Uterus (tissue), 3 donors: ENCODE measurements at regions not wholly inside any gene's neighbourhood (a gene's known extent, or its start where the extent isn't known, plus 50 kb on each side); places are given as distances from the start of the nearest gene placed in this dataset.
"Not testable (repeated sequence)": the region's sequence is repeated elsewhere in the genome, so short reads cannot be mapped to it uniquely, and the experiment has no call there.

Experiments used
- DNase-seq, 2 donors: peaks; one replicate each; pipeline ENCODE4 v3.0.0-alpha.2; 2019 to 2020
- H3K27ac ChIP-seq, 2 donors: fragments of 200-600 bp; sonication (generic); 1 replicate in 1 of 2; 2 replicates in 1 of 2; pipeline ENCODE4 v1.5.1; 2016 to 2018
- H3K27me3 ChIP-seq, 2 donors: fragments of 200-600 bp; sonication (generic); one replicate each; pipeline ENCODE4 v1.5.1; 2018 to 2019; ENCODE audit warnings: control low read depth in 1 of 2
- H3K36me3 ChIP-seq, 2 donors: fragments of 200-600 bp; sonication (generic); one replicate each; pipeline ENCODE4 v1.5.1; 2019; ENCODE audit warnings: control low read depth in 1 of 2
- H3K4me1 ChIP-seq, 2 donors: fragments of 200-600 bp; sonication (generic); one replicate each; pipeline ENCODE4 v1.5.1; 2018 to 2019; ENCODE audit warnings: control low read depth in 1 of 2
- H3K4me3 ChIP-seq, 2 donors: fragments of 200-600 bp; sonication (generic); 1 replicate in 1 of 2; 2 replicates in 1 of 2; pipeline ENCODE4 v1.5.1; 2018 to 2019; ENCODE audit warnings: mild to moderate bottlenecking in 1 of 2
- H3K9me3 ChIP-seq, 2 donors: fragments of 200-600 bp; sonication (generic); one replicate each; pipeline ENCODE4 v1.5.1; 2019; ENCODE audit warnings: control low read depth in 1 of 2
- CTCF ChIP-seq, 4 experiments: fragments of 200-600 bp in 2 of 4; fragments of 450-650 bp in 2 of 4; sonication (generic) in 2 of 4; IDR thresholded peaks; one replicate each; pipeline ENCODE4 v1.5.1; 2016 to 2019; ENCODE audit warnings: antibody characterized with exemption in 4 of 4, mild to moderate bottlenecking in 2 of 4, moderate library complexity in 1 of 4
- POLR2A ChIP-seq, 2 donors: fragments of 450-650 bp; IDR thresholded peaks; one replicate each; pipeline ENCODE4 v1.6.1; 2016; ENCODE audit warnings: antibody characterized with exemption in 2 of 2, mild to moderate bottlenecking in 1 of 2, moderate library complexity in 1 of 2
- intact Hi-C: fragments of 100-400 bp; cut with DNase I; formaldehyde crosslinking; loops from one replicate; pipeline ENCODE4 v1.15.1; 2023; ENCODE audit warnings: low total_unique reads
- donor health status: DM: yes; HTN: yes; CAD: no.

GRCh38 chr1:80143361-80143760 is 1136.8 kb upstream of the ADGRL4 start:
- Histone ChIP-seq H3K4me1 (no peaks in the 10 kb centered on the region), H3K9me3 (peaks cover 0 to 4% of the 10 kb centered on the region in 2 donors), H3K36me3 (no peaks in the 10 kb centered on the region), H3K27me3 (no peaks in the 10 kb centered on the region), H3K27ac (no peak overlapping the region), H3K4me3 (no peak overlapping the region)
- intact Hi-C loops = no loop called here
- no peak for DNase-seq
- TF ChIP-seq CTCF (IDR thresholded peaks at IDR 0.05) (no peak), POLR2A (IDR thresholded peaks at IDR 0.05) (no peak)

- H3K4me3 ChIP-seq, H3K27ac ChIP-seq, H3K4me1 ChIP-seq, intact Hi-C loops, H3K27me3 ChIP-seq, H3K9me3 ChIP-seq, DNase-seq, H3K36me3 ChIP-seq: not testable (repeated sequence)
Measured at GRCh38 chr1:80137946-80138602, 1131.5 kb upstream of the ADGRL4 start.

- no peak for DNase-seq
- Histone ChIP-seq H3K27me3 (no peaks in the 10 kb centered on the region), H3K4me1 (no peaks in the 10 kb centered on the region), H3K27ac (no peak overlapping the region), H3K36me3 (no peaks in the 10 kb centered on the region), H3K9me3 (no peaks in the 10 kb centered on the region), H3K4me3 (no peak overlapping the region)
- TF ChIP-seq POLR2A (IDR thresholded peaks at IDR 0.05) (no peak), CTCF (IDR thresholded peaks at IDR 0.05) (no peak)
- intact Hi-C loops = no loop called here
Measured at GRCh38 chr1:80113168-80114038, 1106.9 kb upstream of the ADGRL4 start.

GRCh38 chr1:80101159-80101558 is 1094.6 kb upstream of the ADGRL4 start:
- H3K27me3 ChIP-seq = no peaks in the 10 kb centered on the region
- no peaks in the 10 kb centered on the region for H3K9me3 ChIP-seq
- H3K36me3 ChIP-seq = no peaks in the 10 kb centered on the region
- TF ChIP-seq CTCF (IDR thresholded peaks at IDR 0.05) (no peak), POLR2A (IDR thresholded peaks at IDR 0.05) (no peak)
- intact Hi-C loops = no loop called here
- H3K4me1 ChIP-seq = no peaks in the 10 kb centered on the region
- no peak overlapping the region for H3K27ac ChIP-seq
- DNase-seq = no peak
- H3K4me3 ChIP-seq = no peak overlapping the region

GRCh38 chr1:80099713-80100112 is 1093.2 kb upstream of the ADGRL4 start:
- Histone ChIP-seq H3K36me3 (no peaks in the 10 kb centered on the region), H3K9me3 (no peaks in the 10 kb centered on the region), H3K4me3 (no peak overlapping the region), H3K4me1 (no peaks in the 10 kb centered on the region), H3K27ac (no peak overlapping the region), H3K27me3 (no peaks in the 10 kb centered on the region)
- intact Hi-C loops = no loop called here
- no peak for TF ChIP-seq POLR2A (IDR thresholded peaks at IDR 0.05)
- TF ChIP-seq CTCF (IDR thresholded peaks at IDR 0.05) = no peak
- DNase-seq = no peak
